ENCODE measurements at regions not wholly inside any gene's neighbourhood (a gene's known extent, or its start where the extent isn't known, plus 50 kb on each side); places are given as distances from the start of the nearest gene placed in this dataset.

- TF ChIP-seq POLR2A (IDR thresholded peaks at IDR 0.05), result no peak
- TF ChIP-seq, protein P1, sequence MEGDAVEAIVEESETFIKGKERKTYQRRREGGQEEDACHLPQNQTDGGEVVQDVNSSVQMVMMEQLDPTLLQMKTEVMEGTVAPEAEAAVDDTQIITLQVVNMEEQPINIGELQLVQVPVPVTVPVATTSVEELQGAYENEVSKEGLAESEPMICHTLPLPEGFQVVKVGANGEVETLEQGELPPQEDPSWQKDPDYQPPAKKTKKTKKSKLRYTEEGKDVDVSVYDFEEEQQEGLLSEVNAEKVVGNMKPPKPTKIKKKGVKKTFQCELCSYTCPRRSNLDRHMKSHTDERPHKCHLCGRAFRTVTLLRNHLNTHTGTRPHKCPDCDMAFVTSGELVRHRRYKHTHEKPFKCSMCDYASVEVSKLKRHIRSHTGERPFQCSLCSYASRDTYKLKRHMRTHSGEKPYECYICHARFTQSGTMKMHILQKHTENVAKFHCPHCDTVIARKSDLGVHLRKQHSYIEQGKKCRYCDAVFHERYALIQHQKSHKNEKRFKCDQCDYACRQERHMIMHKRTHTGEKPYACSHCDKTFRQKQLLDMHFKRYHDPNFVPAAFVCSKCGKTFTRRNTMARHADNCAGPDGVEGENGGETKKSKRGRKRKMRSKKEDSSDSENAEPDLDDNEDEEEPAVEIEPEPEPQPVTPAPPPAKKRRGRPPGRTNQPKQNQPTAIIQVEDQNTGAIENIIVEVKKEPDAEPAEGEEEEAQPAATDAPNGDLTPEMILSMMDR (IDR thresholded peaks at IDR 0.05), result no peak
Measured at GRCh38 chr11:70732023-70732880, 333.9 kb downstream of the CTTN start.
